GM18505 (cell line): ENCODE measurements at regions not wholly inside any gene's neighbourhood (a gene's known extent, or its start where the extent isn't known, plus 50 kb on each side); places are given as distances from the start of the nearest gene placed in this dataset.

Experiments used
- ATAC-seq: cut with Tn5 transposase; IDR thresholded peaks from one replicate; pipeline ENCODE4 v1.9.1; 2021; ENCODE audit not compliant: unreplicated experiment
- POLR2A ChIP-seq: IDR thresholded peaks from 4 replicates; pipeline ENCODE4 v1.6.1; 2011; ENCODE audit warnings: borderline replicate concordance; ENCODE audit not compliant: insufficient read depth, insufficient read length; ENCODE audit errors: extremely low read depth

DNA sequence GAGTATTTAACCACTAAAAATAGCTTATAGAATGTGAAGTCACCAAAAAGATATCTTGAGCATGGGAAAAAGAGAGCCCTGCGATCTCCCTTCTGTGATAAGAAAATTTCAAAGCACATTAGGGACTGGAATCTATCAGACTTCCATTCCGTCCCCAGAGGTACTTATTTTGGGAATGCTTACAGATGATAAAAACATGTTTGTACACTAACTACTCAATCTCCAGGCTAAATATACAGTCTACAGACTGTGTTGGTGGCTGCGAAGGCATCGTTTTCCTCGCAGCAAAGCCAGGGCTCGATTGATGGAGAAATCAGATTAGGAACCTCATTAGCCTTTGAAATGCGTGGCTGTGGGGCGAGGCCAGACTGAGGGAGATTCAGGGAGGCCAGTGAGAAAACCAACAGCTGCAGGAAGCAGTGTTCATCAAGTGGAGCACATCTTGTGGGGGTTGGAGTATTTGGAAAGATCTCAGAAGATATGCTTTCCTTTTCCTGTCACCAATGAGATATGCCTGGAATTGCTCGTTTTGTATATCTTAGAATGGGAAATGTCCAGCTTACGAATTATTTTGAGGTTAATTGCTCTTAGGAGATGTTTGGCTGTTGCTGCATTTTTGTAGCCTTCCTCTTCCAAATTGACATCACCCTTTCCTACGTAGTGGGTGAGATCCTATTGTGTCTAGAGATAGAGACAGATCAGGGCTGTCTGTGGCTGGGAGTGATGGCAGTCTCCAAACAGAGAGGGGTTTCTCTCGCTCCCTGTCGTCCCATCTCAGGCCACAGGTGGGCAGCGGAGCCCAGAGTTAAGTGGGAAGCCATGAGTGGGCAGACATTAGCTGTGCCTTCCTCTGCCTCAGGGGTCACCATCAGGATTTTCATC, 224.9 kb upstream of the FAT1 start:
- no peak for ATAC-seq
- no peak for TF ChIP-seq POLR2A

DNA sequence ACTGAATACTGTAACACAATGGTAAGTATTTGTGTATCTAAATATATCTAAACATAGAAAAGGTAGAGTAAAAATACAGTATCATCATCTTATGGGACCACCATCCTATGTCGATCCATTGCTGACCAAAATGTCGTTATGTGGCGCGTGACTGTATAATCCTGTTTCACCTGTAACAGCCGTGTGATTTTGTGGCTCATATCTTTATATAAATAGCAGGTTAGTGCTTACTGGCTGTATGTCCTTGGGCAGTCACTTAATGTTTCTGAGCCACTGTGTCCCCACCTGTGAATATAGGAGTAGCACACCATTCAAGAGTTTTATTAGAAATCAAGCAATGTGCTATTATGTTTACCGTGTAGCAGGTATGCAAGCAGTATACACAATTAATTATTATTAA, 226.2 kb upstream of the FAT1 start:
- no peak for TF ChIP-seq POLR2A
- ATAC-seq = no peak

DNA sequence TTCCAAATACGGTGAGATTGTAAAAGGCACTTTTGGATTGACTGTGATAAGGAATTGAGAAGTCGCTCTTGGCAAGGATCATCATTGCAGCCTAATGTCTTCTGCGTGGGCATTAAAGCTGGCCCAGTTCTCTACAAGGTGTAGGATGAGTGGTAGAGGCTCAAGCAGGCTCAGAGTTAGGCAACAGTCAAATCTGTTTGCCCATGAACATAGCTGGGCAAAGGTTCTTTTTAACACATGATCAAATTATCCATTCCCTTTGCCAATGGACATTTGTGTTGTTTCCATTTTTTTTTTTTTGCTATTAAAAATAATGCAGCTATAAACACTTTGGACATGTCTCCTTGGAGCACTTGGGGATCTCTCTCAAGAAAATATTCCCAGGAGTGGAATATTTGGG, 229.1 kb upstream of the FAT1 start:
- no peak for ATAC-seq
- no peak for TF ChIP-seq POLR2A

DNA sequence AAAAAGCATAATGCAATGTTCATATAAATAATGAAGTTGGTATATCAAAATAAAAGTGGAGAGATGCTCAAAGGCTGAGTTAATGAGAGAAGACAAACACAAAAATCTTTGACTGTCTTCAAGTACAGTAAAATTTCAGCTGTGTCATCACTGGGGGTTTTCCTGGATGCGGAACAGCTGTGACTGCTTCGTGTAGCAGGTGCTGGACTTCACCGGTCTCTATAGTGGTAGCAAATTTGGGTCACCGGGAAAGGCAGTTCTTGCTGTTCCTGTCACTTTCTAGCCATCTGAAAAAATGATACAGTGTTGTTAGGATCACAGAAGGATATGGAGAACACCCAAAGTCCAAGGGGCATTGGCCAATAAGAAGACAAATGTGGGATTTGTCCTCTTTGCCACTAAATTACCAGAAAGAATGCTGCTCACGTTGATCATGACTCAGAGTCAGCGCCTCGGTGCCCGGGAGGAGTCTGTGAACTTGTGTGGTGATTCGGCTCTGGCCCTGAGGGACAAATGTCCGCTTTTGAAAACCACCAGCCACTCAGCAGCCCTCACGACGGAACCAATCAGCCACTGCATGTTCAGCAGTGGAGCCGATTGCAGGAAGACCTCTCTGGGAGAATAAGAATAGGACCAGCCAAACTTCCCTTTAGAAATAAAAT, 230.1 kb upstream of the FAT1 start:
- ATAC-seq = no peak
- TF ChIP-seq POLR2A = no peak

DNA sequence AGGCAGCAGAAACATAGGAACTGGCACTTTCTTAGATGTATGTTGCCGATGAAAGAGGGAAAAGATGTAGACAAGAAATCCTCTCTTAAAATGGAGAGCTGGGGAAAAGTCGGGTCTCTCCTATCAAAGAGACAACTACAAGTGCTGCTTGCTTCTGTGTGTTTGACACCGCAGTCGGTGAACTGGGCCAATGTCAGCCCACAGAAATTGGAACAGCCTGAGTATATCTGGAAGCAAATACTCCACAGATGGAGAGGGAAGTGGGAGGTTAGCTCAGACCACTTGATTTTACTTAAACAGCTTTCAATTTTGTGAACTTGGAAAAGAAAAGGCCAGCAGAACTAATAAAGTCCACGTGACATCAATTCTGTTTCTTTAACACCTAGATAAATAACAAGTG, 230.9 kb upstream of the FAT1 start:
- TF ChIP-seq POLR2A = no peak
- ATAC-seq = no peak

DNA sequence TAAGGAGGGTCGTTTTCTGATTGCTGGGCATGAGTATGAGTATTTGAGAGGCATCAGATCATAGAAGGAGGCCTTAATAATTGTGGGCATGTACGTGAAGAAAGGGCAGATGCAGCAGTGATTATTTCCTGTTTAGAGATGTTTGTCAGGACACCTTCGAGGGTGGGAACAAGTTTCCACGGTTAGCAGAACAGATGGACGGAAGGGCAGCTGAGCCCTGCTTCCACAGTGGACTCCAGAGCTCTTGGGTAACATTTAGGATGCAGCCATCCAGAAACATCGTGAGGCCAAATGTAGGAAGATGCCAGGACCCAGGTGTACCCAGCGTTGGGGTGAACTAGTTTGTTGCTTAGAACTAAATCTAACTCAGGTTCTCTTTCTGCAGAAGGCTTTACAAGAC, 231.3 kb upstream of the FAT1 start:
- TF ChIP-seq POLR2A = no peak
- no peak for ATAC-seq

DNA sequence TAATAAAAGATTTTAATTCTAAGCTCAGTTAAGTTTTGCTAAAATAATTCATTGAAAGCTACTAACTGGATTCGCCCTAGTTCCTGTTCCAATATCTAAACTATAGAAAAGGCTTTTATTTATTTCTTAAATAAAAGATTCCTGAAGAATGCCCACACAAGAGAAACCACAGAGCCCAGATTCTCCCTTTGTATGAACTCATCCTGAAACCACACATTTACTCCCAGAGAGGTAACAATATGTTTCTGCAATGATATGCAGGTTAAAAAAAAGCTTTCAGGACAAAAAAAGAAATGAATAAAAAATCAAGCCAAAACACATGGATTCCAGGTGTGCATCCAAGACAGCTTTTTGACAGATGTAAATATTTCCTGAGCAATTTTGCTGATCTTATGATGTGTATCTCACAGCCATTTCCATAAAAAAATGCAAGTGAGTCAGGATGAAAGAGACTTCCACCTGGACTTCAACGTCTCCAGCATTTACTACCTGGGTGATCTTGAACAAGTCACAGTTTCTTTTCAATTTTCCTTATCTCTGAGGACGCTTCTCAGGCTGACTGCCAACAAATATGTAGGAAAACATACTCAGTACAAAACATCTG, 234.4 kb upstream of the FAT1 start:
- no peak for TF ChIP-seq POLR2A

DNA sequence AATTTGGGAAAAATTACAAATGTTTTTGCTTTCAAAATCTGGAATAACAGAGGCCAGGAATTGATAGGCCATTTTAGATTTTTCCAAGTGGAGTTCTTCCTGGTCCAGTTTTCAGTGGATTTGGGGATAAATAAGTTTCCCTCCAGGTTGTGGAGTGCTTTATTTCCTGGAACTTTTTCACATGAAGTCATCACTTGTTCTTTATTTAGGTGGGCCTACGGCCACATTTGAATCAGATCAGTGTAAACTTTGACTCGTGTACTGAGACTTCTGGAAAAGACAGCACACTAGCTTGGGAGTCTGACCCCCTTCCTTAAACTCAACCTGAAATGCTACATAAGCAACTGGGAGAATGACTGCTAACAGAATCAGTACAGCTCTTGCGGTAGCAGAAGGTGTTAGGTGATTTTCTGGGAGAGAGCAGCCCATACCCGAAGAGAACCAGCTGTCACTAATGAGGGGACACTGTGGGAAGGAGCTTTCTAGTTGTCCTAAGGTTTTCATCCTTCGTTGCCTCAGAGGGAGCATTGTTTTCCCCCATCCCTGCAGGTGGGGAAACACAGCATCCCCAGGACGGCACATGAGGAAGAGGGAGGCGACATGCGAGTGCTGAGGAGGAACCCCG, 235.2 kb upstream of the FAT1 start:
- ATAC-seq = no peak
- TF ChIP-seq POLR2A = no peak

More for the DNA sequence above, 234.4 kb upstream of the FAT1 start:
- no peak for ATAC-seq

DNA sequence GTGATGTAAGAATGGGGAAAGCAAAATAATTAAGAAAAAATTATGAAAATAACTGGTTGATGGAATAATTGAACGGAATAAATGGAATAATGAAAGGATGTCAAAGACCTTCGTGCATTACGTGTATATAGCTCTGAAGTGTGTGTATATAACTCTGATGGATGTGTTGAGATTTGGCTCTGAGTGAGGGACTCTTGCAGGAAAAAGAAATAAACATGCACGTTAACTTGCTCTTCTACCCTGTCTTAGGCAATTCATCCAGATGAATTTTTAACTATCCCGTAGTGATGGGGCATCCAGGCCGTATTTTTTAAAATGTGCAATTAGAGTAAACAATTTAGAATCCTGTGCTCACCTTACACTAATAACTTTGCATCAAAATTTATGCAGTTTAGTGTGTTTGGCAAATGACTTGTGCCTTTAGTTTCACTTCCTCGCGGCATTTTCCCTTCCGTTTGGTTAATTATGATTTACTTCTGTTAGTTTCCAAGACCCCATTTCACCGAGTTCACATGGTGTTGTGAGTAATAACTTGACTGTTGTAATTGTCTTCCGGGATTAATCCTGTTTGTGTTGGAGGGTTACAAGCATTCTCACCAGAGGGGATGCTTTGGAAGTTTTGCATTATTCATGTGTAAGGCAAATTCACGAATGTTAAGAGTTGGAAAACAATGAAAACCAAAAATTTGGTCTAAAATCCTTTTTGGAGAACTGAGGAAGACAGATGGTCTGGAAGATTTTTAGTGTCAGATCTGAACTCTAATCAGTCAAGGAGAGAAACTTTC, 256.5 kb upstream of the FAT1 start:
- ATAC-seq = no peak
- TF ChIP-seq POLR2A = no peak

DNA sequence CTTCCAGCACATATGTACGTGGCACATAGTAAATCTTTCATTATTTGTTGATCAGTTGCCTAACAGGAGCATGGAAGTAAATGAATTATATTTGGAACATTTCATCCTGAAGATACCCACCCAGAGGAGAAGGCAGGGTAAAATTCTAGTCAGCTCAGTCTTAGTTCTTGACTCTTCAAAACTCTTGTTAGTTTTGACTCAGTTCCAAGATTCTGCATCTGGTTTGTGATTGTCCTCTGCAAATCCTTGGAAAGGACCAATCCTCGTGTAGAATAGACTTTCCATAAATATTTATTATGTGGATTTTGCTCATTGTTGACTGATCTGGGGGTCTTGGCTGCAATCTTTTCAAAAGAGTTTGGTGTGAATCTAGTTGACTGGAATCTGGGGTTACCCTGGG, 257.5 kb upstream of the FAT1 start:
- no peak for TF ChIP-seq POLR2A
- no peak for ATAC-seq

DNA sequence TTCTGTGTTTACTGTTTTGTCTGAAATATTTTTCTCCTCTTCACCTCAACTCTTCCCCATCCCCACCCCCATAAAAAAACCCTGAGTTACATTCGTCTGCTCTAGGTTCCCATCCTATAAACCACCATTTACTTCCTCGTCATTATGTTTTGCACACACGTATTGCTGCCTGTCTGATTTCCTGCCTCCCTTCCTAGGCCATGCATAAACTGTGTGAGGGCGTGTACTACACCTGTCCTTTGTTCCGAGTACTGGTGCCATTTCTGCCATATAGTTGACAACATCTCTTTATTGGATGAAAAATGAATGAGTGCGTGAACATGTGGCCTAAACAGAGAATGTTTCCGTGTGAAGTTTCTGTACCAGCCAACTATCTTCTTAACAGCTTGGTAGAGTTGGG, 258.5 kb upstream of the FAT1 start:
- no peak for TF ChIP-seq POLR2A
- no peak for ATAC-seq

DNA sequence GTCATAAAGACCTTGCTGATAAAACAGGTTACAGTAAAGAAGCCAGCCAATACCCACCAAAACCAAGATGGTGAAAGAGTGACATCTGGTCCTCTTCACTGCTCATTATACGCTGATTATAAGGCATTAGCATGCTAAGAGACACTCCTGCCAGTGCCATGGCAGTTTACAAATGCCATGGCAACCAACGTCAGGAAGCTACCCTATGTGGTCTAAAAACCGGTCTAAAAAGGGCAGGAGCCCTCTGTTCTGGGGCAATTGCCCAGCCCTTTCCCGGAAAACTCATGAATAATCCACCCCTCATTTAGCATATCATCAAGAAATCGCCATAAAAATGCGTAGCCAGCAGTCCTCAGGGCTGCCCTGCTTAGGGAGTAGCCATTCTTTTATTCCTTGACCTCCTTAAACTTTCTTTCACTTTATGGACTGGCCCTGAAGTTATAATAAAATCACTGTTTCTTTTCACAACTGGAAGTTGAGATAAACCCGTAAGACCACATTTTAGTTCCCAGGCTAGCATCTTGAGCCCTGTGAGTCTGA, 260.5 kb upstream of the FAT1 start:
- ATAC-seq = no peak
- no peak for TF ChIP-seq POLR2A
